GM23248 (cell line): ENCODE measurements at regions not wholly inside any gene's neighbourhood (a gene's known extent, or its start where the extent isn't known, plus 50 kb on each side); places are given as distances from the start of the nearest gene placed in this dataset.

Experiments
- DNase-seq: peaks from one replicate; pipeline ENCODE4 v3.0.0-alpha.2; 2015
- H2AFZ ChIP-seq: fragments of 200-600 bp; sonication (generic); 2 replicates; pipeline ENCODE4 v1.6.1; 2016; ENCODE audit warnings: antibody characterized with exemption
- H3F3A ChIP-seq: fragments of 200-600 bp; sonication (generic); 2 replicates; pipeline ENCODE4 v1.6.1; 2016; ENCODE audit warnings: mild to moderate bottlenecking, antibody characterized with exemption, mixed run types; ENCODE audit not compliant: insufficient read depth
- H3K27ac ChIP-seq: fragments of 200-600 bp; sonication (generic); 2 replicates; pipeline ENCODE4 v1.5.1; 2016; ENCODE audit warnings: mild to moderate bottlenecking
- H3K27me3 ChIP-seq: fragments of 200-600 bp; sonication (generic); replicated peaks from 2 replicates; pipeline ENCODE4 v1.6.1; 2016; ENCODE audit warnings: mild to moderate bottlenecking; ENCODE audit not compliant: insufficient read depth
- H3K36me3 ChIP-seq: fragments of 200-600 bp; sonication (generic); 2 replicates; pipeline ENCODE4 v1.6.1; 2016; ENCODE audit warnings: low read depth, mild to moderate bottlenecking
- H3K4me1 ChIP-seq: fragments of 200-600 bp; sonication (generic); 2 replicates; pipeline ENCODE4 v1.6.1; 2016; ENCODE audit warnings: mild to moderate bottlenecking; ENCODE audit not compliant: insufficient read depth
- H3K4me2 ChIP-seq: fragments of 200-600 bp; sonication (generic); one replicate; pipeline ENCODE4 v1.6.1; 2016; ENCODE audit warnings: mild to moderate bottlenecking; ENCODE audit not compliant: unreplicated experiment
- H3K4me3 ChIP-seq: fragments of 200-600 bp; sonication (generic); 2 replicates; pipeline ENCODE4 v1.5.1; 2016; ENCODE audit warnings: mild to moderate bottlenecking
- H3K79me2 ChIP-seq: fragments of 200-600 bp; sonication (generic); 2 replicates; pipeline ENCODE4 v1.6.1; 2016; ENCODE audit warnings: mild to moderate bottlenecking; ENCODE audit not compliant: insufficient read depth
- H3K9ac ChIP-seq: fragments of 200-600 bp; sonication (generic); 2 replicates; pipeline ENCODE4 v1.6.1; 2016; ENCODE audit warnings: mild to moderate bottlenecking
- H3K9me2 ChIP-seq: fragments of 200-600 bp; sonication (generic); 2 replicates; pipeline ENCODE4 v1.6.1; 2016; ENCODE audit warnings: mixed run types, mild to moderate bottlenecking, moderate library complexity; ENCODE audit not compliant: insufficient read depth
- H3K9me3 ChIP-seq: fragments of 200-600 bp; sonication (generic); one replicate; pipeline ENCODE4 v1.6.1; 2017; ENCODE audit warnings: low read depth
- H4K20me1 ChIP-seq: fragments of 200-600 bp; sonication (generic); 2 replicates; pipeline ENCODE4 v1.6.0; 2016; ENCODE audit not compliant: insufficient read depth
- EZH2 ChIP-seq: fragments of 200-600 bp; sonication (generic); IDR thresholded peaks from 2 replicates; pipeline ENCODE4 v1.6.1; 2018; ENCODE audit warnings: antibody characterized with exemption, mild to moderate bottlenecking; ENCODE audit not compliant: insufficient read depth, poor library complexity, severe bottlenecking
- EZH2phosphoT487 ChIP-seq: fragments of 200-600 bp; sonication (generic); IDR thresholded peaks from 2 replicates; pipeline ENCODE4 v1.6.1; 2018; ENCODE audit warnings: antibody characterized with exemption, moderate library complexity, mild to moderate bottlenecking, low read depth; ENCODE audit not compliant: insufficient read depth
- WGBS, 2 experiments: methylation state at CpG; one replicate each; pipeline ENCODE4 v1.1.6; 2015 to 2017; ENCODE audit warnings: low lambda C conversion rate in 2 of 2, low coverage in 1 of 2; ENCODE audit errors: missing lambda C conversion rate in 2 of 2; 5-methylcytosine and 5-hydroxymethylcytosine counted together
- in situ Hi-C: fragments of 300-500 bp; cut with MboI; formaldehyde crosslinking; loops from 2 replicates; pipeline ENCODE4 v1.15.0; 2020

GRCh38 chr10:25082276-25083204 lies 66.1 kb downstream of the THNSL1 start:
- in situ Hi-C loops: no loop called here

GRCh38 chr10:25083546-25084111 lies 67.2 kb downstream of the THNSL1 start:
- Histone ChIP-seq H3K36me3 (no peaks in the 10 kb centered on the region), H3F3A (peaks cover 11% of the 10 kb centered on the region), H3K27me3 (no peaks in the 10 kb centered on the region), H2AFZ (no peak overlapping the region), H3K9ac (no peak overlapping the region), H3K79me2 (no peaks in the 10 kb centered on the region), H3K4me3 (no peak overlapping the region), H3K4me2 (no peak overlapping the region), H3K4me1 (peaks cover 11% of the 10 kb centered on the region), H3K9me3 (no peaks in the 10 kb centered on the region), H3K27ac (no peak overlapping the region), H4K20me1 (no peaks in the 10 kb centered on the region), H3K9me2 (no peaks in the 10 kb centered on the region)
- TF ChIP-seq EZH2phosphoT487 (no peak), EZH2 (no peak)
- peak; percentile 11 for DNase-seq
- 94 to 98% methylated on average over 11 of the region's 11 CpGs for WGBS, 2 experiments
- in situ Hi-C loops: no loop called here

More at GRCh38 chr10:25082276-25083204, 66.1 kb downstream of the THNSL1 start:
- Histone ChIP-seq H3K27me3 (no peaks in the 10 kb centered on the region), H3K9me3 (no peaks in the 10 kb centered on the region), H3K27ac (no peak overlapping the region), H3K36me3 (no peaks in the 10 kb centered on the region), H3K9me2 (no peaks in the 10 kb centered on the region), H3K4me3 (no peak overlapping the region), H3K4me2 (no peak overlapping the region), H4K20me1 (no peaks in the 10 kb centered on the region), H3K4me1 (peaks cover 11% of the 10 kb centered on the region), H2AFZ (no peak overlapping the region), H3K9ac (no peak overlapping the region), H3F3A (peaks cover 11% of the 10 kb centered on the region), H3K79me2 (no peaks in the 10 kb centered on the region)
- WGBS, 2 experiments: 81 to 85% methylated on average over 8 of the region's 8 CpGs
- TF ChIP-seq EZH2 (no peak), EZH2phosphoT487 (no peak)
- no peak for DNase-seq

- Histone ChIP-seq H3F3A (peaks cover 11% of the 10 kb centered on the region), H2AFZ (no peak overlapping the region), H3K4me2 (no peak overlapping the region), H3K27me3 (no peaks in the 10 kb centered on the region), H3K27ac (no peak overlapping the region), H3K9me2 (no peaks in the 10 kb centered on the region), H3K4me1 (peaks cover 11% of the 10 kb centered on the region), H3K4me3 (no peak overlapping the region), H3K9ac (no peak overlapping the region), H4K20me1 (no peaks in the 10 kb centered on the region), H3K9me3 (no peaks in the 10 kb centered on the region), H3K36me3 (no peaks in the 10 kb centered on the region), H3K79me2 (no peaks in the 10 kb centered on the region)
- TF ChIP-seq EZH2 (no peak), EZH2phosphoT487 (no peak)
- in situ Hi-C loops: no loop called here
- 66 to 71% methylated on average over 3 of the region's 3 CpGs for WGBS, 2 experiments
- DNase-seq: no peak
Measured at GRCh38 chr10:25084447-25084846, 68.0 kb downstream of the THNSL1 start.

GRCh38 chr10:25094590-25094989 lies 78.2 kb downstream of the THNSL1 start:
- H3K9me2 ChIP-seq: no peaks in the 10 kb centered on the region
- DNase-seq: no peak

More at GRCh38 chr10:25094590-25094989, 78.2 kb downstream of the THNSL1 start:
- H3K9ac ChIP-seq: no peak overlapping the region
- no peaks in the 10 kb centered on the region for H3F3A ChIP-seq
- no peak overlapping the region for H3K4me2 ChIP-seq
- no peaks in the 10 kb centered on the region for H3K36me3 ChIP-seq
- H3K9me3 ChIP-seq: no peaks in the 10 kb centered on the region
- in situ Hi-C loops: no loop called here
- no peaks in the 10 kb centered on the region for H4K20me1 ChIP-seq
- TF ChIP-seq EZH2 (no peak), EZH2phosphoT487 (no peak)
- no peaks in the 10 kb centered on the region for H3K27me3 ChIP-seq
- H3K27ac ChIP-seq: no peak overlapping the region
- H3K4me3 ChIP-seq: no peak overlapping the region
- no peak overlapping the region for H2AFZ ChIP-seq
- H3K79me2 ChIP-seq: no peaks in the 10 kb centered on the region
- no peaks in the 10 kb centered on the region for H3K4me1 ChIP-seq
